ENCODE measurements at regions not wholly inside any gene's neighbourhood (a gene's known extent, or its start where the extent isn't known, plus 50 kb on each side); places are given as distances from the start of the nearest gene placed in this dataset.

DNA sequence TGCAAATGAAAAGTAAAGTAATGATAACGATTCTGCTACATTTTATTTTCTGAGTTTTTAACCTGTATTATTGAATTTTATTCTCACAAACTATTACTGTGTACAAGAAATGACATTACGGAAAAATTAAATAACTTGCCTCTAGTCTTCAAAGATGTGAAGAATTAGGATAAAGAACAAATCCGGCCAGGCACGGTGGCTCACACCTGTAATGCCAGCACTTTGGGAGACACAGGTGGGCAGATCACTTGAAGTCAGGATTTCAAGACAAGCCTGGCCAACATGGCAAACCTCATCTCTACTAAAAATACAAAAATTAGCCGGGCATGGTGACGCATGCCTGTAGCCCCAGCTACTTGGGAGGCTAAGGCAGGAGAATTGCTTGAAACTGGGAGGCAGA is 1584.4 kb upstream of the SEL1L start:
- TF ChIP-seq RAD21 (conservative IDR thresholded peaks at IDR 0.05) (no peak), EP300 (conservative IDR thresholded peaks at IDR 0.05; ENCODE audit: poor library complexity, severe bottlenecking) (no peak), TAF1 (IDR thresholded peaks at IDR 0.05; ENCODE audit: low read depth) (no peak), EZH2 (IDR thresholded peaks at IDR 0.05; ENCODE audit: borderline replicate concordance, insufficient read depth, low read length, poor library complexity, severe bottlenecking) (no peak)
- TF ChIP-seq, protein P1, sequence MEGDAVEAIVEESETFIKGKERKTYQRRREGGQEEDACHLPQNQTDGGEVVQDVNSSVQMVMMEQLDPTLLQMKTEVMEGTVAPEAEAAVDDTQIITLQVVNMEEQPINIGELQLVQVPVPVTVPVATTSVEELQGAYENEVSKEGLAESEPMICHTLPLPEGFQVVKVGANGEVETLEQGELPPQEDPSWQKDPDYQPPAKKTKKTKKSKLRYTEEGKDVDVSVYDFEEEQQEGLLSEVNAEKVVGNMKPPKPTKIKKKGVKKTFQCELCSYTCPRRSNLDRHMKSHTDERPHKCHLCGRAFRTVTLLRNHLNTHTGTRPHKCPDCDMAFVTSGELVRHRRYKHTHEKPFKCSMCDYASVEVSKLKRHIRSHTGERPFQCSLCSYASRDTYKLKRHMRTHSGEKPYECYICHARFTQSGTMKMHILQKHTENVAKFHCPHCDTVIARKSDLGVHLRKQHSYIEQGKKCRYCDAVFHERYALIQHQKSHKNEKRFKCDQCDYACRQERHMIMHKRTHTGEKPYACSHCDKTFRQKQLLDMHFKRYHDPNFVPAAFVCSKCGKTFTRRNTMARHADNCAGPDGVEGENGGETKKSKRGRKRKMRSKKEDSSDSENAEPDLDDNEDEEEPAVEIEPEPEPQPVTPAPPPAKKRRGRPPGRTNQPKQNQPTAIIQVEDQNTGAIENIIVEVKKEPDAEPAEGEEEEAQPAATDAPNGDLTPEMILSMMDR (IDR thresholded peaks at IDR 0.05; ENCODE audit: poor library complexity, severe bottlenecking), result no peak
